ENCODE measurements at regions not wholly inside any gene's neighbourhood (a gene's known extent, or its start where the extent isn't known, plus 50 kb on each side); places are given as distances from the start of the nearest gene placed in this dataset.

GRCh38 chr16:49078104-49078503, 203.5 kb downstream of the CBLN1 start:
- no peak for DNase-seq (ENCODE audit: low spot score)

DNA sequence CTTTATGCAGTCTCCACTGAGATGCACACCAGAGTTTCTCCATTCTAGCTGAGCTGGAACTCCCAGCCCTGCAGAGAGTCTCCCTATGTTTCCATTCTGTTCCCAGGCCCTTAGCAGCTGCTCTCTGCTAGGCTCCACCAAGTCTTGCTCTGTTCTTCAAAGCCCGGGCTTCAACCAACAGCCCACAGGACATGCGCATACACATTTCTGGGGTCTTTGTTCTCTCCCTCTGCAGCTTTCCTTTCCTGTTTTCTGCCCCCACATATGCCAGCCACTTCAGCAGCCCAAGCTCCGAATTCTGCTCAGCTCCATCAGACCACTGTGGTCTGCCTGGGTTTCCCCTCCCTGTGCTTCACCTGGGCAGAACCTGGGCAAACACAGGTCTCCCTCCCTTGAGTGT, 205.9 kb downstream of the CBLN1 start:
- DNase-seq (ENCODE audit: low spot score), result no peak

DNA sequence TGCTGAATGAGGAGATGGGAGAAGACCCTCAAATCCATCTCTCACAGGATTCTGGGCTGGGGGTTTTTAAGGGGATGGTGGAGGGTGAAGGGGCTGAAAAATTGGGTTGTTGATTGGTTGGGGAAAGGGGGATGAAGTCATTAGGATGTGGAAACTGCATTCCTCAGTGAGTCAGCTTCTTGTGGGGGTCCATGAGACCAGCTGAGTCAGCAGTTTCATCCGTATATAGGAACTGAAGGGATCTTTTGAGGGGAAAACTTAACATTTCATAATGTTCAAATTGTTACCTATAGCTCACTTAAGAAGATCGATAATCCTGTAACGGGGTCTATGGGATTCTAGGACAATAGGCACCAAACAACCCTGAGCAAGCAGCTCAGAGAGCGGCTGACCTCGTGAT, 213.4 kb downstream of the CBLN1 start:
- DNase-seq (ENCODE audit: low spot score), result no peak

GRCh38 chr16:49067776-49068175, 213.9 kb downstream of the CBLN1 start:
- DNase-seq (ENCODE audit: low spot score), result no peak

- no peak for DNase-seq (ENCODE audit: low spot score)
Observed at GRCh38 chr16:49061137-49061714, 220.4 kb downstream of the CBLN1 start.

GRCh38 chr16:49060728-49061127, 220.9 kb downstream of the CBLN1 start:
- DNase-seq (ENCODE audit: low spot score), result no peak

- no peak for DNase-seq (ENCODE audit: low spot score)
Observed at GRCh38 chr16:49058382-49058781, 223.3 kb downstream of the CBLN1 start.

DNA sequence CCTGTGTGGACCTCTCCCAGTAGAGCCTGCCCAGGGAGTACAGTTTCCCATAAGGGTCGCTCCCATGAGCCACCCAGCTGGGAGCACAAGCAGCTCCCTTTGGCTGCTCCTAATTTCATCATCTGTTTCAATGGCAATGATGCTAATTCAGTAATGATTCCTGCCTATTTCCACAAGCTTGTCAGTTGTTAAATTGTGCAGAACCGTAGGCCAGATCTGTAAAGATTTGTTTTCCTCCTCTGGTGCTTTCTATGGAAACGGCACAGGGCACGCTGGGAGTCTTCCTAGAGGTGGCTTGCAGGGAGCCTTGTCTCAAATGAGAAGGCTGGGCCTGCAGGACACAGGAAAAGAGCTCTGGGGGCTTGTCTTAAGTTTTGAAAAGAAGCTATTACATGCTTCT, 223.7 kb downstream of the CBLN1 start:
- no peak for DNase-seq (ENCODE audit: low spot score)

- no peak for DNase-seq (ENCODE audit: low spot score)
Observed at GRCh38 chr16:49057391-49057790, 224.2 kb downstream of the CBLN1 start.

DNA sequence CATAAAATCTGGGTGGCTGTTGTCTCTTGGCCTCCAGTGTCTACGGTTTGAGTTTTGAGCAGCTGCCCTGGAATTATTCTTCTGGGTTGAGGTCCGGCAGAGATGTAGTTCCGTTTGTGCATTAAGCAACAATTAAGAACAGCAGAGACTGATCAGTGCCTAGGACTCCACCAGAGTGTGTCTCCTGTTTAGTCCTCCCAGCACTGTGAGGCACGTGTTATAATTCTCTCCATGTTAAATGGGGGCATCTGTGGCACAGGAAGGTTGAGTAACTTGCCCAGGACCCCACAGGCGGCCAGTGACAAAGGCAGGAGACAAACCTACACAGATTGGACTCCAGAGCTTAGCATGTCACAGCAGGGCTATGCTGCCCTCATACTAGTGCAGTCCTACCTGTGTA, 225.1 kb downstream of the CBLN1 start:
- DNase-seq (ENCODE audit: low spot score), result no peak

- DNase-seq (ENCODE audit: low spot score), result no peak
Observed at GRCh38 chr16:49055824-49056545, 225.7 kb downstream of the CBLN1 start.

DNA sequence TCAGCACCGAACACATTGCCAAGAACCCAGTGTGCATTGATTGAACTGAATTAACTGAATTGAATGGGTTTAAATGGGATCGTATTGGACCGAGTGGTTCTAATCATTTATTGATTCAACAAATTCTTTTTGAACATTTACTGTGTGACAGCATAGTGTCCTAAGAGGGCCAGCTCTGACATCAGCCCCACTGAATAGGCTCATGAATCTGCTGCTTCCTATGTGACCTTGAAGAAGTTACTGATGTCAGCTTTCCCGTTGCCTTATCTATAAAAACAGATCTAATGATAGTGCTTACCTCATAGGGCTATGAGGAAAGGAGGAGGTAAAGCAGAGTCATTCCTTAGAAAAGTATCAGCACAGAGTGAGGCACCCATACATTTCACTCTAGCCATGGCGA, 226.3 kb downstream of the CBLN1 start:
- DNase-seq (ENCODE audit: low spot score), result no peak

DNA sequence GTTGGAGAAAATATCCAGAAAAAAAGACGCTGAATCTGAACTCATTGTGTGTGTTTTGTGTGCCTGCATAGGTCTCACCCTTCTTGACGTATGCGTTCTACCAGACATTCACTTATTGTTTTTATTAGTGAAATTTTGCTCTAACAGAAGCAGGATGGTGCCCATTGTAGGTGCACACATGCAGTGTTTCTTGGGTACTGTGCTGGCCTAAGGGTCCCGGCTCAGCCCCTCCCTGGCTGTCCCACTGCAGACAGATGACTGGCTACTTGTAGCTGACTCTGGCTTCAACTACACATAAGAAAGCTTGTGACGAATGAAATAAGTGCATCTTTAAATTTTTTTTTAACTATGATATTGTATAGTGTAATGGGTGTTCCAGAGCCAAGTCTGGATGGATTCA, 227.0 kb downstream of the CBLN1 start:
- no peak for DNase-seq (ENCODE audit: low spot score)

- no peak for DNase-seq (ENCODE audit: low spot score)
Observed at GRCh38 chr16:49052846-49053245, 228.8 kb downstream of the CBLN1 start.

DNA sequence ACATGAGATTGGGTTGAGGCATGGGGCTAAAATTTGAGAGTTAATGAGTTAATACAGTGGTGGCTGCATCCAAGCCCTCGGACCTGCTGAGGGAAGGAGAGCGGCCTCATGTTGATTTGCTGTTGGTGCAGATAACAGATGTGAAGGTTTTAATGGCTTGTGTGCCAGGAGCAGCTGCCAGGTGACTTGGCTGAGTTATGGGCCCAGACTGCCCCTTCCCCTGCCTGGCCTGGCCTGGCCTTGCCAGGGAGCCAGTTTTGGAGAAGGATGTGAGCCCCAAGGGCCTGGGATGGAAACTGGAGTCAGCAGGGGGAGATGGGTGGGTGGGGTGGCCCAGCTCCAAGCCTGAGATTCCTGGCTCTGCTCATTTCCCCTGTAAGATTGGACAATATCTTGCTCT, 230.1 kb downstream of the CBLN1 start:
- no peak for DNase-seq (ENCODE audit: low spot score)

GRCh38 chr16:49050607-49051006, 231.0 kb downstream of the CBLN1 start:
- DNase-seq (ENCODE audit: low spot score), result no peak

GRCh38 chr16:49049644-49050043, 232.0 kb downstream of the CBLN1 start:
- DNase-seq (ENCODE audit: low spot score), result no peak

GRCh38 chr16:49049191-49049590, 232.4 kb downstream of the CBLN1 start:
- DNase-seq (ENCODE audit: low spot score), result no peak

GRCh38 chr16:49048557-49048956, 233.1 kb downstream of the CBLN1 start:
- DNase-seq (ENCODE audit: low spot score), result peak; percentile 44

DNA sequence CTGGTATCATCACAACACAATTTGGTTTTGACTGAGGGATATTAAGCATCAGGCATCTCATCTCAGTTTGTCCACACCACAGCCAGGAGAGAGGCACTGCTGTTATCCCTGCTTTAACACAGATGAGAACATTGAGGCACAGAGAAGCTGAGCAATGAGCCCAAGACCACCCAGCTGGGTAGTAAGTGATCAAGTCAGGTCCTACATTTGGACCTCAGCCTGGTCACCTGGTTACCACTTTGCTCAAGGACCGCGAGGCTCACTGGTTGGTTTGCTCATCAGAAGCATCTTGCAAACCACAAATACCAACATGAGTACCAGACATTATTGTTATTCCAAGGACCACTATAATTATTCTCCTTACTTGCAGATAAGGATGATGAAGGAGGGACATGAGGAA, 245.5 kb downstream of the CBLN1 start:
- no peak for DNase-seq (ENCODE audit: low spot score)

GRCh38 chr16:49027420-49027819, 254.2 kb downstream of the CBLN1 start:
- DNase-seq (ENCODE audit: low spot score), result no peak

DNA sequence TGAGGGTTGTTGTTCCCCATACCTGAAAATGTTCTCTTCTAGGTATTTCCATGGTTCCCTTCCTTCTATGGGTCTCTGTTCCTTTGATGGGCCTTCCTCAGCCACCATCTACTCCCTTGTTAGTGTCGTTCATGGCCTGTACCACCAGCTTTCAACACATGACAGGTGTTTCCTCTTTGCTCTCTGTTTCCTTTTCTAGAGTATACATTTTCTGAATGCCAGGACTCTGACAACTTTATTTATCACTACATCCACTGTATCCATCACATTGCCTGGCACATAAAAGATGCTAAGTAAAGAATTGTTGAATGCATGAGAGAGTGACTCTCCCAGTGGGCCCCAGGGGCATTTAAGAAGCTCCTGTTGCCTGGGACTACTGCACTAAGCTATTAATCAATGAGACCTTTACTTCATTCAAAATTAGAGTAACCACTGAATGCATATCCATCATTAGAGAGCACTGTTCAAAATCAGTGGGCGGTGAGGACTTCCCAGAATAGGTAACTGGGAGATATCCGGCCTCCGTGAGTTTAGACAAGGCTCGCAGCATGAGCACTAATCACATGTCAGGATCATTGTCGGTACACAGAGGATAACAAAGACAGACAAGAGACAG, 255.0 kb downstream of the CBLN1 start:
- DNase-seq (ENCODE audit: low spot score), result no peak

DNA sequence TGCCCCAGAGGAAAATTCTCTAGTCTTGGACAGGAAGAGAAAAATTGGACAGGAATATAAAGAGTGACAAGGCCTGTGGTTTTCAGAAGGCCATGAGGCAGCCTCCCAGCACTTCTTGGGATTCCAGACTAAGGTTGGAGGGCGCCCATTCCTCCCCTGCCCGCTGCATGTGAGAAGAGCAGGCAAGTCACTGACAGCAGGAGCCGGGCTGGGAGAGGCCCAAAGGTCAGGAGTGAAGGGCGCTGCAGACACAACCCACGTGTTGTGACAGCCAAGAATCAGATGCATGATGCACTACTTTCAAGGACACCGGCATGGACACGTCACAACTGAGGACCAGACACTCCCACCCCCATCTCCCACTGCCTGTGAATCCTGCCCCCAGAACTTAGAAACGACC, 256.7 kb downstream of the CBLN1 start:
- no peak for DNase-seq (ENCODE audit: low spot score)

DNA sequence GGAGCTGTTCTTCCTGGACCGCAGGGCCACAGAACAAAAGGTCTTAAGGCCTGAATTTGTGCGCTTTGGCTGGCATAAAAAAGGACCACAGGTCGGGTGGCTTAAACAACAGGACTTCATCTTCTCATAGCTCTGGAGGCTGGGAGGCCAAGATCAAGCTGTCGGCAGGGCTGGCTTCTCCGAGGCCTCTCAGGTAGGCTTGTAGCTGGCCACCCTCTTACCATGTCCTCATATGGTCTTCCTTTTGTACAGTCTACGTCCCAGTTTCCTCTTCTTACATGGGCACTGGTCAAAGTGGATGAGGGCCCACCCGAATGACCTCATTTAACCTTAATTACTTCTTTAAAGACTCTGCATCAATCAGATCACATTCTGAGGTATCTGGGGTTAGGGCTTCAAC, 257.6 kb downstream of the CBLN1 start:
- no peak for DNase-seq (ENCODE audit: low spot score)

All from SW480 (cell line).